ENCODE measurements at regions not wholly inside any gene's neighbourhood (a gene's known extent, or its start where the extent isn't known, plus 50 kb on each side); places are given as distances from the start of the nearest gene placed in this dataset.

DNA sequence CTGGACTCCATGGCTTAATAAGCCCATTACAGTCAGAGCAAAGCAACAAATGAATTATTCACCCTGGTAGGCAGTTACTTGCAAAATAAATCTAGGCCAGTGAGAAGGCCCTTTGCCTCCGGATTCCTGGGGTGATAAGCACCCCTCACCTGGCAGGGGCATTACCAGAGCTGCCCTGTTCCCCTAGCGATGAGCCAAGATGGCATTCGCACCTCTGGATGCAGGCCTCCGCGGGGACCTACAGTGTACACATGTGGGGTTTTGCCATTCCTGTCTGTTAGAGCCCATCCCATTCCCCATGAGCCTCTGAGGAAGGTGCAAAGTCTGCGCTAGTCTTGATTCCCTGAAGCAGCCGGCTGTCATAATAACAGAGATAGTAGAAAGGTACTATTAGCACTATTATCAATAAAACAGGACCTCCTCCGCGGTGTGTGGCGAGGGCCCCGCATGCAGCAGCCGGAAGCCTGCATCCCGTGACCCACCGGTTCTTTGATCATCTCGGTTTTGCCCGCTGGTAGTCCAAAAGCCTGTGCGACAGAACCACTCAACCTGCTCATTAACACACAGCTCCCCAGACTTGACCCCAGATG lies 344.3 kb downstream of the BRD1 start:
- DNase-seq, result no peak
- Mint-ChIP-seq H3K27me3 (ENCODE audit: insufficient read depth) (peaks cover 4% of the 10 kb centered on the region; the same call in 1 of the 2 replicates), H3K36me3 (ENCODE audit: low read depth) (peaks cover 5% of the 10 kb centered on the region; the same call in 1 of the 2 replicates), H3K4me1 (ENCODE audit: low read depth) (no peaks in the 10 kb centered on the region), H3K9me3 (peaks cover 69% of the 10 kb centered on the region), H3K4me3 (no peak overlapping the region), H3K27ac (no peak overlapping the region)
- TF ChIP-seq, protein P1, sequence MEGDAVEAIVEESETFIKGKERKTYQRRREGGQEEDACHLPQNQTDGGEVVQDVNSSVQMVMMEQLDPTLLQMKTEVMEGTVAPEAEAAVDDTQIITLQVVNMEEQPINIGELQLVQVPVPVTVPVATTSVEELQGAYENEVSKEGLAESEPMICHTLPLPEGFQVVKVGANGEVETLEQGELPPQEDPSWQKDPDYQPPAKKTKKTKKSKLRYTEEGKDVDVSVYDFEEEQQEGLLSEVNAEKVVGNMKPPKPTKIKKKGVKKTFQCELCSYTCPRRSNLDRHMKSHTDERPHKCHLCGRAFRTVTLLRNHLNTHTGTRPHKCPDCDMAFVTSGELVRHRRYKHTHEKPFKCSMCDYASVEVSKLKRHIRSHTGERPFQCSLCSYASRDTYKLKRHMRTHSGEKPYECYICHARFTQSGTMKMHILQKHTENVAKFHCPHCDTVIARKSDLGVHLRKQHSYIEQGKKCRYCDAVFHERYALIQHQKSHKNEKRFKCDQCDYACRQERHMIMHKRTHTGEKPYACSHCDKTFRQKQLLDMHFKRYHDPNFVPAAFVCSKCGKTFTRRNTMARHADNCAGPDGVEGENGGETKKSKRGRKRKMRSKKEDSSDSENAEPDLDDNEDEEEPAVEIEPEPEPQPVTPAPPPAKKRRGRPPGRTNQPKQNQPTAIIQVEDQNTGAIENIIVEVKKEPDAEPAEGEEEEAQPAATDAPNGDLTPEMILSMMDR (IDR thresholded peaks at IDR 0.05), result no peak

- Mint-ChIP-seq H3K27me3 (ENCODE audit: insufficient read depth) (peaks cover 4% of the 10 kb centered on the region; the same call in 1 of the 2 replicates), H3K27ac (no peak overlapping the region), H3K4me3 (no peak overlapping the region), H3K9me3 (peaks cover 71% of the 10 kb centered on the region), H3K4me1 (ENCODE audit: low read depth) (no peaks in the 10 kb centered on the region), H3K36me3 (ENCODE audit: low read depth) (peaks cover 5% of the 10 kb centered on the region; the same call in 1 of the 2 replicates)
- TF ChIP-seq, protein P1 (IDR thresholded peaks at IDR 0.05), result no peak
- DNase-seq, result no peak
Measured at GRCh38 chr22:49482811-49483210, 344.9 kb downstream of the BRD1 start.

GRCh38 chr22:49481659-49482399 lies 345.8 kb downstream of the BRD1 start:
- Mint-ChIP-seq H3K27ac (no peak overlapping the region), H3K27me3 (ENCODE audit: insufficient read depth) (peaks cover 4% of the 10 kb centered on the region; the same call in 1 of the 2 replicates), H3K9me3 (peaks cover 68% of the 10 kb centered on the region), H3K4me1 (ENCODE audit: low read depth) (no peaks in the 10 kb centered on the region), H3K36me3 (ENCODE audit: low read depth) (peaks cover 9% of the 10 kb centered on the region), H3K4me3 (no peak overlapping the region)
- TF ChIP-seq, protein P1 (IDR thresholded peaks at IDR 0.05), result no peak
- no peak for DNase-seq

GRCh38 chr22:49480896-49481658 lies 346.6 kb downstream of the BRD1 start:
- Mint-ChIP-seq H3K4me1 (ENCODE audit: low read depth) (no peaks in the 10 kb centered on the region), H3K27ac (no peak overlapping the region), H3K27me3 (ENCODE audit: insufficient read depth) (peaks cover 4% of the 10 kb centered on the region; the same call in 1 of the 2 replicates), H3K36me3 (ENCODE audit: low read depth) (peaks cover 16% of the 10 kb centered on the region), H3K4me3 (no peak overlapping the region), H3K9me3 (peaks cover 72% of the 10 kb centered on the region)
- DNase-seq, result no peak
- TF ChIP-seq, protein P1 (IDR thresholded peaks at IDR 0.05), result no peak

DNA sequence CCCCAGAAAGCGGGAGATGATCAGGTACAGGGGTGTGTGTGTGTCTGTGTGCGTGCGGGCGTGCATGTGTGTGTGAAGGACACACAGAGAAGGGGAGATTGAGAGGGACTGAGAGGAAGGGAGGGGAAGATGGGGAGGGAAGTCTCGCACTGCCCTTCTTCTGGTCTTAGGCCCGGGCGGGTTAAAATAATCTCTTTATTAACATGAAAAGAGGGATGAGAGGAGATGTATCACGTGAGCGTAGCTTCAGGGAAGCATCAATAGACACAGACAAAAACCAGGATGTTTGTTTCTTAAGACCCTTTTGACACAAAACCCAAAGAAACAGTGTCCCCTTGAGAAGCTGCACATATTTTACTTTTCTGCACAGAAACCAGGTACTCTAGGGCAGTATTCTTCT lies 347.3 kb downstream of the BRD1 start:
- peaks cover 18% of the 10 kb centered on the region for H3K36me3 Mint-ChIP-seq (ENCODE audit: low read depth)
- peaks cover 73% of the 10 kb centered on the region for H3K9me3 Mint-ChIP-seq
- H3K27ac Mint-ChIP-seq, result no peak overlapping the region
- TF ChIP-seq, protein P1 (IDR thresholded peaks at IDR 0.05), result no peak
- DNase-seq, result no peak
- H3K4me1 Mint-ChIP-seq (ENCODE audit: low read depth), result no peaks in the 10 kb centered on the region
- peaks cover 4% of the 10 kb centered on the region; the same call in 1 of the 2 replicates for H3K27me3 Mint-ChIP-seq (ENCODE audit: insufficient read depth)
- H3K4me3 Mint-ChIP-seq, result no peak overlapping the region
